Smooth muscle cell (in vitro differentiated cells): ENCODE measurements at regions not wholly inside any gene's neighbourhood (a gene's known extent, or its start where the extent isn't known, plus 50 kb on each side); places are given as distances from the start of the nearest gene placed in this dataset.

Experiments used
- DNase-seq: peaks from one replicate; lab custom pipeline; 2025; ENCODE audit not compliant: unreplicated experiment; lab: John Stamatoyannopoulos, UW
- H2AFZ ChIP-seq: fragments of 200-600 bp; sonication (generic); 2 replicates; pipeline ENCODE4 v1.6.0; 2016; ENCODE audit warnings: antibody characterized with exemption, low read depth, mild to moderate bottlenecking
- H3F3A ChIP-seq: fragments of 200-600 bp; sonication (generic); 2 replicates; pipeline ENCODE4 v1.6.0; 2017; ENCODE audit warnings: antibody characterized with exemption, low read depth
- H3K27ac ChIP-seq: fragments of 200-600 bp; sonication (generic); 2 replicates; pipeline ENCODE4 v1.5.1; 2016; ENCODE audit warnings: low read depth, mild to moderate bottlenecking
- H3K27me3 ChIP-seq: fragments of 200-600 bp; sonication (generic); 2 replicates; pipeline ENCODE4 v1.6.1; 2016; ENCODE audit warnings: low read depth, mild to moderate bottlenecking
- H3K36me3 ChIP-seq: fragments of 200-600 bp; sonication (generic); 2 replicates; pipeline ENCODE4 v1.5.1; 2016; ENCODE audit warnings: low read depth
- H3K4me1 ChIP-seq: fragments of 200-600 bp; sonication (generic); 2 replicates; pipeline ENCODE4 v1.5.1; 2016; ENCODE audit warnings: low read depth
- H3K4me2 ChIP-seq: fragments of 200-600 bp; sonication (generic); 2 replicates; pipeline ENCODE4 v1.6.0; 2016; ENCODE audit warnings: mild to moderate bottlenecking
- H3K4me3 ChIP-seq: fragments of 200-600 bp; sonication (generic); 2 replicates; pipeline ENCODE4 v1.5.1; 2016; ENCODE audit warnings: mild to moderate bottlenecking
- H3K79me2 ChIP-seq: fragments of 200-600 bp; sonication (generic); 2 replicates; pipeline ENCODE4 v1.6.0; 2016; ENCODE audit warnings: low read depth, mild to moderate bottlenecking
- H3K9ac ChIP-seq: fragments of 200-600 bp; sonication (generic); 2 replicates; pipeline ENCODE4 v1.6.0; 2016; ENCODE audit warnings: low read depth
- H3K9me3 ChIP-seq: fragments of 200-600 bp; sonication (generic); replicated peaks from 2 replicates; pipeline ENCODE4 v1.5.1; 2016; ENCODE audit warnings: low read depth
- H4K20me1 ChIP-seq: fragments of 200-600 bp; sonication (generic); 2 replicates; pipeline ENCODE4 v1.6.0; 2016; ENCODE audit warnings: low read depth
- CTCF ChIP-seq: fragments of 200-600 bp; sonication (generic); IDR thresholded peaks from 2 replicates; pipeline ENCODE4 v1.5.1; 2017; ENCODE audit warnings: borderline replicate concordance, mild to moderate bottlenecking, antibody characterized with exemption; ENCODE audit not compliant: insufficient read depth, poor library complexity, severe bottlenecking
- WGBS: methylation state at CpG from one replicate; pipeline ENCODE4 v1.1.7; 2016; ENCODE audit warnings: low lambda C conversion rate; 5-methylcytosine and 5-hydroxymethylcytosine counted together

GRCh38 chr7:17103984-17104383, 194.5 kb upstream of the AHR start:
- Histone ChIP-seq H3F3A (no peaks in the 10 kb centered on the region), H3K4me3 (no peak overlapping the region), H3K9ac (no peak overlapping the region), H3K27ac (no peak overlapping the region), H3K79me2 (no peaks in the 10 kb centered on the region), H2AFZ (no peak overlapping the region), H3K4me2 (no peak overlapping the region), H3K36me3 (no peaks in the 10 kb centered on the region), H3K4me1 (no peaks in the 10 kb centered on the region), H3K27me3 (no peaks in the 10 kb centered on the region), H3K9me3 (no peaks in the 10 kb centered on the region), H4K20me1 (no peaks in the 10 kb centered on the region)
- no peak for DNase-seq
- TF ChIP-seq CTCF: no peak
- 73% methylated on average over 5 of the region's 5 CpGs for WGBS

GRCh38 chr7:17104419-17104818, 194.0 kb upstream of the AHR start:
- no peaks in the 10 kb centered on the region for H3K79me2 ChIP-seq
- no peaks in the 10 kb centered on the region for H3F3A ChIP-seq
- H2AFZ ChIP-seq: no peak overlapping the region
- DNase-seq: no peak
- H3K4me3 ChIP-seq: no peak overlapping the region
- no peak overlapping the region for H3K9ac ChIP-seq
- H3K27ac ChIP-seq: no peak overlapping the region
- no peaks in the 10 kb centered on the region for H3K27me3 ChIP-seq
- H3K4me2 ChIP-seq: no peak overlapping the region
- no peak for TF ChIP-seq CTCF
- H3K4me1 ChIP-seq: no peaks in the 10 kb centered on the region
- no peaks in the 10 kb centered on the region for H3K36me3 ChIP-seq
- H4K20me1 ChIP-seq: no peaks in the 10 kb centered on the region
- no peaks in the 10 kb centered on the region for H3K9me3 ChIP-seq
- 89% methylated on average over 3 of the region's 3 CpGs for WGBS

GRCh38 chr7:17105701-17106100, 192.8 kb upstream of the AHR start:
- H3K79me2 ChIP-seq: no peaks in the 10 kb centered on the region
- H3K9me3 ChIP-seq: no peaks in the 10 kb centered on the region
- H3K27me3 ChIP-seq: no peaks in the 10 kb centered on the region
- no peak overlapping the region for H3K4me3 ChIP-seq
- no peak for DNase-seq
- no peak overlapping the region for H3K9ac ChIP-seq
- H2AFZ ChIP-seq: no peak overlapping the region
- H3K36me3 ChIP-seq: no peaks in the 10 kb centered on the region
- H4K20me1 ChIP-seq: no peaks in the 10 kb centered on the region
- no peak for TF ChIP-seq CTCF
- no peak overlapping the region for H3K27ac ChIP-seq
- H3K4me1 ChIP-seq: no peaks in the 10 kb centered on the region
- no peak overlapping the region for H3K4me2 ChIP-seq
- H3F3A ChIP-seq: no peaks in the 10 kb centered on the region

GRCh38 chr7:17108049-17108584, 190.3 kb upstream of the AHR start:
- Histone ChIP-seq H3K4me3 (no peak overlapping the region), H3K27me3 (no peaks in the 10 kb centered on the region), H3K36me3 (no peaks in the 10 kb centered on the region), H3F3A (no peaks in the 10 kb centered on the region), H3K79me2 (no peaks in the 10 kb centered on the region), H3K9ac (no peak overlapping the region), H3K27ac (no peak overlapping the region), H4K20me1 (no peaks in the 10 kb centered on the region), H3K9me3 (no peaks in the 10 kb centered on the region), H3K4me1 (no peaks in the 10 kb centered on the region), H3K4me2 (no peak overlapping the region), H2AFZ (no peak overlapping the region)
- 91% methylated on average over 2 of the region's 2 CpGs for WGBS
- DNase-seq: no peak
- no peak for TF ChIP-seq CTCF
